Epithelial cell of proximal tubule (primary cell): ENCODE measurements at regions not wholly inside any gene's neighbourhood (a gene's known extent, or its start where the extent isn't known, plus 50 kb on each side); places are given as distances from the start of the nearest gene placed in this dataset.

ENCODE experiments used
- DNase-seq: peaks from one replicate; pipeline ENCODE4 v3.0.0-alpha.2; 2011; ENCODE audit warnings: low read depth
- H3K4me3 ChIP-seq: 2 replicates; pipeline ENCODE4 v1.5.1; 2011; ENCODE audit warnings: low read depth, mild to moderate bottlenecking, low read length
- TF ChIP-seq, protein P1 (sequence below): conservative IDR thresholded peaks from 2 replicates; pipeline ENCODE4 v1.5.1; 2012; ENCODE audit warnings: low read depth, mild to moderate bottlenecking, low read length

DNA sequence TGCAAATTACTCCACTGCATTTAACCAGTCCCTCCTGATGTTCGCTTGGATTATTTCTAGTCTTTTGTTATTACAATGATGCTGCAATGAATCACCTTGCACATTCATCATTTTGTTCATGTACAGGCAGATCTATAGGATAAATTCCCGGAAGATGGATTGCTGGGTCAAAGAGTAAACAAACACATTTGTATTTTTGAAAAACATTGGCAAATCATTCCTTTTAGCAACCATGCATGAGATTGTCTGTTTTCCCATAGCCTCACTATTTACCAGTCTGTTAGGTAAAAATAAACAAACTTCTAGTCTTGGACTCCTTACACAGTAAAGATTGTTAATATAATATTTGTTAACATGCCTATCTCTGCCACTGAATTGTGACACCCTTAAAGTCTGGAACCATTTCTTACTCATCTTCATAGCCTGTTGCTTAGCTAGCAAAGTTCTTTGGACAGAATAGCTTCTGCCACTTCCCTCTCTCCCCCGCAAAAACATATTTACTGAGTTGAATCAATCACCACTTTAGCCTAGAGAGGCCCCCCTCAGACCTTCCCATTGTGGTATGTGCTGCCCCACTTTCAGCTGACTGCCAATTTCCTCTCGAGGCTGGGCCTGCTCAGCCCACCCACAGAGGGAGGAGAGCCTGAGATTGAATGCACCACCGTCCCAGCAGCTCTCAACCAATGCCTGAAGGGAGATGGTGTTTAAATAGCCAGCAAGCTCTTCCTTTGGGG lies 108.4 kb upstream of the ATXN3L start:
- no peak for DNase-seq
- no peak overlapping the region for H3K4me3 ChIP-seq

GRCh38 chrX:13427441-13428052 lies 107.7 kb upstream of the ATXN3L start:
- TF ChIP-seq, protein P1, sequence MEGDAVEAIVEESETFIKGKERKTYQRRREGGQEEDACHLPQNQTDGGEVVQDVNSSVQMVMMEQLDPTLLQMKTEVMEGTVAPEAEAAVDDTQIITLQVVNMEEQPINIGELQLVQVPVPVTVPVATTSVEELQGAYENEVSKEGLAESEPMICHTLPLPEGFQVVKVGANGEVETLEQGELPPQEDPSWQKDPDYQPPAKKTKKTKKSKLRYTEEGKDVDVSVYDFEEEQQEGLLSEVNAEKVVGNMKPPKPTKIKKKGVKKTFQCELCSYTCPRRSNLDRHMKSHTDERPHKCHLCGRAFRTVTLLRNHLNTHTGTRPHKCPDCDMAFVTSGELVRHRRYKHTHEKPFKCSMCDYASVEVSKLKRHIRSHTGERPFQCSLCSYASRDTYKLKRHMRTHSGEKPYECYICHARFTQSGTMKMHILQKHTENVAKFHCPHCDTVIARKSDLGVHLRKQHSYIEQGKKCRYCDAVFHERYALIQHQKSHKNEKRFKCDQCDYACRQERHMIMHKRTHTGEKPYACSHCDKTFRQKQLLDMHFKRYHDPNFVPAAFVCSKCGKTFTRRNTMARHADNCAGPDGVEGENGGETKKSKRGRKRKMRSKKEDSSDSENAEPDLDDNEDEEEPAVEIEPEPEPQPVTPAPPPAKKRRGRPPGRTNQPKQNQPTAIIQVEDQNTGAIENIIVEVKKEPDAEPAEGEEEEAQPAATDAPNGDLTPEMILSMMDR, result no peak
- no peak overlapping the region for H3K4me3 ChIP-seq
- no peak for DNase-seq

More for the DNA sequence above, 108.4 kb upstream of the ATXN3L start:
- TF ChIP-seq, protein P1, result no peak

DNA sequence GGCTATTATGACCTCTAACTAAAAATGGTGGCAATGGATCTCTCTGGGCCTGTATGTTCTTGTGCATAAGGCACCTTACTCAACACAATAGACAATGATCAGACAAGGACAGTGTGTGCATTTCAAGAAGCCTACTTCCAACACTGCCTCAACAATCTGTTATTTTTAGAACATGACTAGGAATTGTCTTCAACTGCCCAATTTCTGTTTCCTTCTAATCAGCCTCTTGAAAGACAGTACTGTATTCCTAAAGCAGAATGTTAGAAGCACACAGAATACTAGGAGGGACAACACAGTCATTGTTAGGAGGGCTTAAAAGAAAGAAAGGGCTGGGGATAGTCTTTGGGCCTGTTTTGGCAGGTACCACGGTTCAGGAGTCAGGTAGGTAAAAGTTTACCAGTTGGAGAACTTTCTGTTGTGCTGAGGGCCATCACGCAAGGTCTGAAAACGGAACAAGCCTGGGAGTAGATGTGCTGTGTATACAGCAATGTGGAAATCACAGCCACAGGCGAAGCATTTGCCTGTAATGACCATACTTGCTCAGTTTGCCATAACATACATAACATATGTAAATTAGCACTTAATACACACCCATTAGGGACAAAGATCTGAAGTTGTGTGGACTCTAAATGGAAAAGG lies 100.8 kb upstream of the ATXN3L start:
- DNase-seq, result no peak
- TF ChIP-seq, protein P1, result no peak
- no peak overlapping the region for H3K4me3 ChIP-seq

GRCh38 chrX:13419918-13420317 lies 100.1 kb upstream of the ATXN3L start:
- TF ChIP-seq, protein P1, result no peak
- H3K4me3 ChIP-seq, result no peak overlapping the region
- no peak for DNase-seq

DNA sequence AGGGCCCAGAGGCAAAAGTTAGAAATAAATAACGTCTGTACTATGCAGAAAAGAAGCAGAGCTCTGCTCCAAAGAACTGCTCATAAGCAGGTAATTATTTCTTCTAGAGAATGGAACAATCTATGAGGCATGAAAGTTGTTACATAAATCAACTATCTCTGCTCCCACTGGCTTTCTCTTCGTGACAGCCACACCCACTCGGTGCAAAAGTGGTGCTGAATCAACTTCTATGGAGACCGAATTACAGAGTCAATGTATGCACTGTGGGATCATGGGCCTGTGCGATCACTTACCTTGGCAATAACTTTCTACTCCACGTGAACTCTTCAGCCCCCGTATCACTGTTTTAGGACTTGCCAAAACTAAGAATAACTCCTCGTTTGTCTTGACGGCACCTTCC lies 99.4 kb upstream of the ATXN3L start:
- no peak overlapping the region for H3K4me3 ChIP-seq
- TF ChIP-seq, protein P1, result no peak
- DNase-seq, result no peak

DNA sequence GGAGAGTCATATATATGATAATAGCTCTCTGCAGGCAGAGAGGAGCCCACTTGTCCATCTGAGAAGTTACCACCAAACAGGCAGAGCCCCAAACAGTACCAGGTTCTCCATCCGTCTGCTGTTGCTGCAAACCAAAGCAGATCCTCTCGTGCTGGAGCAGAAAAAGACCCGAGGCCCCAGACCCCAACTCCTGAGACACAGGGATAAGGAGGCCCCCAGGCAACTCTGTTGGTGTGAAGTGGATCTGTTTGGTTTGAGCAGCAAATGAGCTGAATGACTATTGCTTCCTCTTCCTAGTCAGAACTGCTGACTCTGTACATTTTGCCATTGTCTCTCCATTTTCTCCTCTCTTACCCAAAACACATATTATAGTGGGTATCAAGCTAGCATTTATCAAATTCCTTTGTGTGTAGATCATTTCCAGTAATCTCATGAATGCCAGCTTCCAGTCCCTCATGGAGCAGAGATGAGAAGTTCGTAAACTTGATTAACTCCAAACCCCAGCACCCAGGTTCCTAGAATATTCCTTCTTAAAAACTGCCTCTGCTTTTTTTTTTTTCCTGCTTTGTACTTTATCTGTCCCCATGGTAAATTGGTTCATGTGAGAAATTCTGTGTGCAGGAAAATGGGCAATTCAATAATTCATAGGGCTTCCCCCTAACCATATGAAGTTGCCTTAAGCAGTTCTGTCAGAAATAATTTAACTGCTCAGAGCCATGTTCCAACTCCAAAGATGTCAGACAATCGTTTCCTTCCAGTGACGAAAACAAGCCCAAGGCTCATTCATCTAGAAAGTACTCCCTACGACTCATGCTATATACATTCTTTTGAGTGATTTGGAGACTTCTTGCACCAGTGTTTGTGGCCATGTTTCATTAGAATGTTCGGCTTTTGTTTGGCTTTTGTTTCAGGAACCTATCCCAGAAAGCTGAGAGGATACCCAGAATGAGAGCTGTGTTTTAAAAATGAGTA lies 98.6 kb upstream of the ATXN3L start:
- TF ChIP-seq, protein P1, result no peak
- no peak overlapping the region for H3K4me3 ChIP-seq
- no peak for DNase-seq
